ENCODE measurements at regions not wholly inside any gene's neighbourhood (a gene's known extent, or its start where the extent isn't known, plus 50 kb on each side); places are given as distances from the start of the nearest gene placed in this dataset.

- DNase-seq, result no peak
Measured at GRCh38 chr16:87249425-87249824, 67.8 kb downstream of the C16orf95 start.

GRCh38 chr16:87250431-87250960, 66.7 kb downstream of the C16orf95 start:
- DNase-seq, result no peak

- DNase-seq, result no peak
Measured at GRCh38 chr16:87252269-87252970, 64.8 kb downstream of the C16orf95 start.

All from renal pelvis (tissue), 1 donor.